ENCODE measurements at regions not wholly inside any gene's neighbourhood (a gene's known extent, or its start where the extent isn't known, plus 50 kb on each side); places are given as distances from the start of the nearest gene placed in this dataset.

- TF ChIP-seq CTCF (conservative IDR thresholded peaks at IDR 0.05), result no peak
- no peak for TF ChIP-seq ZFX (IDR thresholded peaks at IDR 0.05)
These were observed 92.9 kb upstream of the MSX1 start for GRCh38 chr4:4766564-4766963.
